Erythroblast (primary cell): ENCODE measurements at regions not wholly inside any gene's neighbourhood (a gene's known extent, or its start where the extent isn't known, plus 50 kb on each side); places are given as distances from the start of the nearest gene placed in this dataset.

Experiments
- GATA1 ChIP-seq: IDR thresholded peaks from 2 replicates; pipeline ENCODE4 v1.6.1; 2011; ENCODE audit warnings: low read depth, mild to moderate bottlenecking, control low read depth, low read length, moderate library complexity
- POLR2A ChIP-seq: IDR thresholded peaks from 2 replicates; pipeline ENCODE4 v1.6.1; 2011; ENCODE audit warnings: mild to moderate bottlenecking, low read length

- TF ChIP-seq POLR2A (no peak), GATA1 (no peak)
Measured at GRCh38 chr6:166055801-166056200, 111.8 kb downstream of the TBXT start.
